SJCRH30 (cell line): ENCODE measurements at regions not wholly inside any gene's neighbourhood (a gene's known extent, or its start where the extent isn't known, plus 50 kb on each side); places are given as distances from the start of the nearest gene placed in this dataset.

ENCODE experiments used
- DNase-seq, 2 experiments: peaks; one replicate each; pipeline ENCODE4 v3.0.0-alpha.2; 2015 to 2020
- H3K27ac ChIP-seq: fragments of 250-450 bp; sonication (Bioruptor Pico); 2 replicates; pipeline ENCODE4 v1.5.1; 2020; ENCODE audit warnings: mild to moderate bottlenecking, moderate library complexity
- H3K27me3 ChIP-seq: fragments of 250-450 bp; sonication (Bioruptor Pico); 2 replicates; pipeline ENCODE4 v1.5.1; 2020; ENCODE audit warnings: mild to moderate bottlenecking, moderate library complexity
- H3K36me3 ChIP-seq: fragments of 250-450 bp; sonication (Bioruptor Pico); 2 replicates; pipeline ENCODE4 v1.5.1; 2020; ENCODE audit warnings: mild to moderate bottlenecking, moderate library complexity
- H3K4me1 ChIP-seq: fragments of 250-450 bp; sonication (Bioruptor Pico); 2 replicates; pipeline ENCODE4 v1.5.1; 2020; ENCODE audit warnings: mild to moderate bottlenecking, moderate library complexity
- H3K4me3 ChIP-seq: fragments of 250-450 bp; sonication (Bioruptor Pico); 2 replicates; pipeline ENCODE4 v1.5.1; 2020; ENCODE audit warnings: mild to moderate bottlenecking, moderate library complexity
- H3K9me3 ChIP-seq: fragments of 250-450 bp; sonication (Bioruptor Pico); replicated peaks from 2 replicates; pipeline ENCODE4 v1.5.1; 2020; ENCODE audit warnings: mild to moderate bottlenecking, moderate library complexity

GRCh38 chr16:6484935-6485334 lies 847.7 kb upstream of the RBFOX1 start:
- Histone ChIP-seq H3K27ac (no peak overlapping the region), H3K4me3 (no peak overlapping the region), H3K9me3 (no peaks in the 10 kb centered on the region), H3K4me1 (no peaks in the 10 kb centered on the region), H3K27me3 (no peaks in the 10 kb centered on the region), H3K36me3 (no peaks in the 10 kb centered on the region)
- DNase-seq: no peak

- H3K27ac ChIP-seq: no peak overlapping the region
- H3K4me1 ChIP-seq: no peaks in the 10 kb centered on the region
- no peak overlapping the region for H3K4me3 ChIP-seq
- no peak for DNase-seq
- no peaks in the 10 kb centered on the region for H3K36me3 ChIP-seq
- H3K27me3 ChIP-seq: no peaks in the 10 kb centered on the region
- no peaks in the 10 kb centered on the region for H3K9me3 ChIP-seq
Observed at GRCh38 chr16:6484081-6484480, 848.6 kb upstream of the RBFOX1 start.

DNA sequence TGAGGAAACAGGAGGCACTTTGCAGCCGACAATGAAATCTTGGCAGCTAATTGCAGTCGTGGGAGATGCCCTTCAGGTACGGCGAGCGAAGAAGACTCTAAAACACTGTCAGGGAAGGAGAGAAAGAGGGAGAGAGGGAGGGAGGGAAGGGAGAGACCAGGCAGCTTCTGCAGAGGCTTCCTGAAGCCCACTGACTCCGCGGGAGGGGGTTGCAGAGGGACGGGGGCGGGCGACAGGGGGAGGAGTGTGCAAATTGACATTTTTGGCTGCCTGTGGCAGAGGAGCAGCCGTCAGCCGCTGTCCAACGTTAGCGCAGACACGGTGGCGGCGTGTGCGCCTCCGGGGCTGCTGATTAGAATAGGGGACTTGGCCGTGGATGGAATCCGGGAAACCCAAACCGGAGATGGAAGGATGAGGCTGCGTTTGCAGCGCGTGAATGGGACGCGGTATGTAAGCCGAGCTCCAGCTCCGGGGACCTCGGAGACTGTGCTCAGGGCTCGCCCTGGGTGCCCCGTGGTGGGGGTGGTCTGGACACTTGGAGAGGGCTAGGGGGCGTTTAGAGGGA lies 849.1 kb upstream of the RBFOX1 start:
- Histone ChIP-seq H3K27me3 (no peaks in the 10 kb centered on the region), H3K4me3 (no peak overlapping the region), H3K27ac (no peak overlapping the region), H3K9me3 (no peaks in the 10 kb centered on the region), H3K4me1 (no peaks in the 10 kb centered on the region), H3K36me3 (no peaks in the 10 kb centered on the region)
- DNase-seq: no peak

DNA sequence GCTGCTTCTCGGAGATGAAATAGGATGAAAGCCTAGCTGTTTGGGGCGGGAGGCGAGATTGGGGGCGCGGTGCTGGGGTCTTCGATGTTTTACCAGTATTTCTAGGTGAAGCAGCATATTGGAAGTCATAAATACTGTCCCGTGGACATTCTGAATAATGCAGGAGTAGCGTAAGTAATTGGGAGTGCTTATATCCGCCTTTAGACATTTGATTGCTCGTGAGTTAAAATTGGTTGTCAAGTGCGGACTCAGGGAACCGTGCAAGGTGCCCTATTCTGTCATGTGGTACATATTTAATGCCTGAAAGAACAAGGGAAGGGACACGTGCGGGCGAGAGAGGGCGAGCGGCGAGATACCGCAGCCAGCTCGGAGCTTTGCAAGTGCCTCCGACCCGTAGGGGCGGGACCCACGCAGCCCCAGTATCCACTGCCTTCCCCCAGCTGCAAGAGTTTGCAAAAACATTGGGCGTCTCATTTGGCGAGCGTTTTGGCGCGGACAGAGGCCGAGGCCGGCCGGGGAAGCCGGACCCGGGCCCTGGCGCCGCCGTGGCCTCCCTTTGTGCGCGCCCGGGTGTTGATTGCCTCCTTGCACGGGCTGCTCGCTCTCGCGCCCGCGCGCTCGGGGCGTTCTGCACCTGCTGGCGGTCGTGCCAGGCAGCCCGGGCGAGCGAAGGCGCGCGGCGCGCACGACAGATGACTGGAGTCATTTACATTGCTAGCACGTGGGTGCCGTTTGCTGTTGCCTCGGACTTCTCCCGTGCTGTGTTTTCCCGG lies 849.8 kb upstream of the RBFOX1 start:
- Histone ChIP-seq H3K36me3 (no peaks in the 10 kb centered on the region), H3K27me3 (no peaks in the 10 kb centered on the region), H3K4me3 (no peak overlapping the region), H3K9me3 (no peaks in the 10 kb centered on the region), H3K4me1 (no peaks in the 10 kb centered on the region), H3K27ac (no peak overlapping the region)
- no peak for DNase-seq

DNA sequence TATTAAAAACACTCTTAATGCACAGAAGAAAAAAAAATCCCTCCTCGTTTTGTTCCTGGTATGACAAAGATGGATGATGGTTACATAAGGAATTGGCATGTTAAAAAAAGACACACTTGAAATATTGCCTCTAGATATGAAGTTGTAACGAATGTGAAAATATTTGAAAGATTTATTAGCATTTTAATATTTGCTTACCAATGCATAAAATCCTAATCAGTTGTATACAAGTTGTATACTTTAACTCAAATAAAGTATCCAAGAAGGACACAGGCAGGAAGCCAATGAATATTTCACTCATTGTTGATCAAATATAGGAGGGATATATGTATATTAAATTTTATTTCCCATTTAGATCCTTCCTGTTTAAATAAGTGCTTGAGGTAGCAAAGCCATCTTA lies 850.8 kb upstream of the RBFOX1 start:
- no peak overlapping the region for H3K4me3 ChIP-seq
- H3K27me3 ChIP-seq: no peaks in the 10 kb centered on the region
- H3K4me1 ChIP-seq: no peaks in the 10 kb centered on the region
- no peaks in the 10 kb centered on the region for H3K9me3 ChIP-seq
- no peaks in the 10 kb centered on the region for H3K36me3 ChIP-seq
- H3K27ac ChIP-seq: no peak overlapping the region
- DNase-seq: no peak

GRCh38 chr16:6453742-6454141 lies 878.9 kb upstream of the RBFOX1 start:
- H3K27me3 ChIP-seq: 0 out of 2 replicates have a peak, but pooled peaks cover 2% of the 10 kb centered on the region
- no peak for DNase-seq
- no peaks in the 10 kb centered on the region for H3K4me1 ChIP-seq
- H3K27ac ChIP-seq: no peak overlapping the region
- no peaks in the 10 kb centered on the region for H3K36me3 ChIP-seq
- no peak overlapping the region for H3K4me3 ChIP-seq
- H3K9me3 ChIP-seq: no peaks in the 10 kb centered on the region

- no peaks in the 10 kb centered on the region for H3K27me3 ChIP-seq
- no peaks in the 10 kb centered on the region for H3K4me1 ChIP-seq
- DNase-seq: no peak
- no peak overlapping the region for H3K27ac ChIP-seq
- no peaks in the 10 kb centered on the region for H3K9me3 ChIP-seq
- no peaks in the 10 kb centered on the region for H3K36me3 ChIP-seq
- no peak overlapping the region for H3K4me3 ChIP-seq
Observed at GRCh38 chr16:6447021-6447790, 885.4 kb upstream of the RBFOX1 start.

- no peak overlapping the region for H3K27ac ChIP-seq
- no peak overlapping the region for H3K4me3 ChIP-seq
- no peaks in the 10 kb centered on the region for H3K4me1 ChIP-seq
- no peak for DNase-seq
- no peaks in the 10 kb centered on the region for H3K27me3 ChIP-seq
- H3K36me3 ChIP-seq: no peaks in the 10 kb centered on the region
- no peaks in the 10 kb centered on the region for H3K9me3 ChIP-seq
Observed at GRCh38 chr16:6446370-6446769, 886.3 kb upstream of the RBFOX1 start.

GRCh38 chr16:6439129-6439528 lies 893.5 kb upstream of the RBFOX1 start:
- no peaks in the 10 kb centered on the region for H3K36me3 ChIP-seq
- no peak overlapping the region for H3K4me3 ChIP-seq
- no peaks in the 10 kb centered on the region for H3K9me3 ChIP-seq
- no peak overlapping the region for H3K27ac ChIP-seq
- H3K27me3 ChIP-seq: no peaks in the 10 kb centered on the region
- H3K4me1 ChIP-seq: no peaks in the 10 kb centered on the region
- no peak for DNase-seq

GRCh38 chr16:6428861-6429260 lies 903.8 kb upstream of the RBFOX1 start:
- Histone ChIP-seq H3K4me1 (no peaks in the 10 kb centered on the region), H3K36me3 (no peaks in the 10 kb centered on the region), H3K4me3 (no peak overlapping the region), H3K27me3 (no peaks in the 10 kb centered on the region), H3K9me3 (no peaks in the 10 kb centered on the region), H3K27ac (no peak overlapping the region)
- no peak for DNase-seq

GRCh38 chr16:6427621-6428020 lies 905.0 kb upstream of the RBFOX1 start:
- no peak for DNase-seq
- H3K36me3 ChIP-seq: no peaks in the 10 kb centered on the region

DNA sequence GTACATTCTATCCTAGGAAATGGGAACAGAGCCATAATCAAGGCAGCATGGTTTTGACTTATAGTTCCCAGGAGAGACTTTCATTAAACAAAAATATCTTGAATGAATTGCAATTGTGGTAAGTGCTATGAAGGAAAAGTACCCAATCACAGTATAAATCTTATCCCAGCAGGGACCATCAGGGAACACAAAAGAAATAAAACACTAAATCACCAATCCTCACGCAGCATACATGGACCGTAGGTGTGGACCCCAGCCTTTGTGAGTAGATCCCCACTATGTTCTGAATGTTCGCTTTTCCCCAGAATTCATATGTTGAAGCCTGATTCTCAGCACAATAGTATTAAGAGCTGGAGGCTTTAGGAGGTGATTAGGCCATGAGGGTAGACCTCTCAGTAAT lies 925.0 kb upstream of the RBFOX1 start:
- no peak for DNase-seq
- Histone ChIP-seq H3K36me3 (no peaks in the 10 kb centered on the region), H3K4me1 (no peaks in the 10 kb centered on the region), H3K4me3 (no peak overlapping the region), H3K27me3 (0 out of 2 replicates have a peak, but pooled peaks cover 5% of the 10 kb centered on the region), H3K27ac (no peak overlapping the region), H3K9me3 (no peaks in the 10 kb centered on the region)

More at GRCh38 chr16:6427621-6428020, 905.0 kb upstream of the RBFOX1 start:
- Histone ChIP-seq H3K4me3 (no peak overlapping the region), H3K27me3 (no peaks in the 10 kb centered on the region), H3K9me3 (no peaks in the 10 kb centered on the region), H3K4me1 (no peaks in the 10 kb centered on the region), H3K27ac (no peak overlapping the region)

DNA sequence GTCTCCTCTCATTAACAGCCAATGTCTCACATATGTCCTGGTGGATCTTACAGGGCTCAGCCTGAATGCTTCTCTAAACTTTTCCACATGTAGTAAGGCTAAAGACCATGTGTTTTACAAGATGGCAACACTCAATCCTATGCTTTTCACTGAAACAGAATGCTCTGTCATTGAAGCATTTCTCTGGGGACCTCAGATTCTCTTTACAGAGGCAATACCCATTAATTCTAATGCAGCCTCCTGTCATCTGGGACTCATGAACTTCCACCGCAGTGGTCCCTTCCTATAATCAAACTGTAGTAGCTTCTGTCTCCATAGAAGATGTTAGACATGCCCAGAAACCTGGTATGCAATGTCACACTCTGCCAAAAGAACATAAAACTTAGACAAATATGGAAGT lies 926.6 kb upstream of the RBFOX1 start:
- Histone ChIP-seq H3K4me3 (no peak overlapping the region), H3K27ac (no peak overlapping the region), H3K4me1 (no peaks in the 10 kb centered on the region), H3K27me3 (0 out of 2 replicates have a peak, but pooled peaks cover 3% of the 10 kb centered on the region), H3K9me3 (no peaks in the 10 kb centered on the region), H3K36me3 (no peaks in the 10 kb centered on the region)
- no peak for DNase-seq

DNA sequence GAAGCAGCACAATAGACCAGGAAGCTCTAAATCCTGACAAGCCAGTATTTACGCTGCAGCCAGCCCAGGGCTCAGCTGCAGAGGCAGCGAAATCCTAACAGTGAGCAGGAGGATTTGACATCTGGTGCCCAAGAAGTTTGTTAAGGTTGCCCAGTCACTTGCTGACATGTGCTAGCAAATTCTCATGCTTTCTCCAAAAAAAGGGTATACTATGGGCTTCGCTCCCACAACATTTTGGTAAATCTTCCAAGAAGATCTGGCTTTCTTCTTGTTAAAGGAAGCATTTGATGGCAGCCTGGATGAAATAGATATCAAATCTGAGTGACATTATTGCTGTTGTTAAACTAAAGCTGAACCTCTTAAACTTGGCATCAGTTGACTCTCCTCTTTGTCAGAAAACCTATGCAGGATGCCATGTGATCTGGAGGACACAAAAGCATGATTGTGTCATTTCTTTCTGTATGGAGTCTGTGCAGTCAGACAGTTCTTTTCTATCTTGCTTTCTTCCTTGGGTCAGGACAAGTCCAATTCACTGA lies 949.7 kb upstream of the RBFOX1 start:
- DNase-seq: no peak
- H3K9me3 ChIP-seq: no peaks in the 10 kb centered on the region
- no peaks in the 10 kb centered on the region for H3K27me3 ChIP-seq
- no peaks in the 10 kb centered on the region for H3K4me1 ChIP-seq
- no peak overlapping the region for H3K4me3 ChIP-seq
- H3K27ac ChIP-seq: no peak overlapping the region
- H3K36me3 ChIP-seq: no peaks in the 10 kb centered on the region

DNA sequence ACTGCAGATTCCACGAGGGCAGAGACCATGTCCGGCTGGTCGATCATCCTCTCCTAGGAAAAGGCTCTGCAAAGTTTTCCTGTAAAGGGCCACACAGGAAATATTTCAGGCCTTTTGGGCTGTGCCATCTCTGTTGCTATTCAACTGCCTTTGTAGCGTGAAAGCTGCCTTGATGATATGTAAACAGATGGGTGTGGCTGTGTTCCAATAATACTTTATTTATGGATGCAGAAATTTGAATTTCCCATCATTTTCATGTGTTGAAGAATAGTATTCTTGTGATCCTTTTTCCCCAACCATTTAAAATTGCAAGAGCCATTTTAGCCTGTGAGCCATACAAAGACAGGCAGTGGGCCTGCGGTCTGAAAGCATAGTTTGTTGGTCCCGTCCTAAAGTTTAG lies 950.7 kb upstream of the RBFOX1 start:
- H3K4me1 ChIP-seq: no peaks in the 10 kb centered on the region
- H3K27ac ChIP-seq: no peak overlapping the region
- H3K36me3 ChIP-seq: no peaks in the 10 kb centered on the region
- no peak overlapping the region for H3K4me3 ChIP-seq
- no peaks in the 10 kb centered on the region for H3K27me3 ChIP-seq
- DNase-seq: no peak
- H3K9me3 ChIP-seq: no peaks in the 10 kb centered on the region
